ENCODE measurements at regions not wholly inside any gene's neighbourhood (a gene's known extent, or its start where the extent isn't known, plus 50 kb on each side); places are given as distances from the start of the nearest gene placed in this dataset.

DNA sequence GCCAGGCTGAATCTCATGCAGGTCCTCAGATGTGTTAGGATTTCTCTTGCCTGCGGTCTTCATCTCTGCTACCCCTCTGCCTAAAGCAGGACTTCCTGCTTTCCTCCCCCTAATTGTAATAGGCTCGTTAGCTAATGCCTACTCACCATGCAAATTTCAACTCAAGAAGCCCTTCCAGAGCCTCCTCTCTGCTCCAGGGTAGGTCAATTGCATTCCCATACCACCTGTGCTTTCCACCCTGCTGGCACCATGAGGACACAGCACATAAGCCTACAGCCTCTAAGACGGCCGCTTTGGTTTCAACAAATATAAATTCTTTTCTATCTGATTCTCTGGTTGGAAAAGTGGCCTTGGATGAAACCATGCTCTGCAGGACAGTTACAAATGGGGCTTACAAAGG lies 93.9 kb downstream of the QDPR start:
- TF ChIP-seq CTCF (conservative IDR thresholded peaks at IDR 0.05 in 1 of 2, IDR thresholded peaks at IDR 0.05 in 1 of 2; ENCODE audit: low read depth in 1 of 2, low read length in 2 of 2) (no peak), EZH2 (IDR thresholded peaks at IDR 0.05; ENCODE audit: low read length, missing control alignments) (no peak)
